Fibroblast of pulmonary artery (primary cell): ENCODE measurements at regions not wholly inside any gene's neighbourhood (a gene's known extent, or its start where the extent isn't known, plus 50 kb on each side); places are given as distances from the start of the nearest gene placed in this dataset.

Experiments used
- DNase-seq: peaks from one replicate; pipeline ENCODE4 v3.0.0-alpha.2; 2010; ENCODE audit warnings: low read depth
- H3K4me3 ChIP-seq: replicated peaks from 2 replicates; pipeline ENCODE4 v1.5.1; 2011; ENCODE audit warnings: low read depth, mild to moderate bottlenecking, control low read depth, low read length, moderate library complexity
- CTCF ChIP-seq: IDR thresholded peaks from 2 replicates; pipeline ENCODE4 v1.5.1; 2011; ENCODE audit warnings: mild to moderate bottlenecking, control low read depth, low read length, inconsistent platforms; ENCODE audit errors: missing control alignments

- no peak for DNase-seq
- no peak for TF ChIP-seq CTCF
- no peak overlapping the region for H3K4me3 ChIP-seq
These were observed 622.9 kb upstream of the ADGRL4 start for GRCh38 chr1:79629414-79629813.

DNA sequence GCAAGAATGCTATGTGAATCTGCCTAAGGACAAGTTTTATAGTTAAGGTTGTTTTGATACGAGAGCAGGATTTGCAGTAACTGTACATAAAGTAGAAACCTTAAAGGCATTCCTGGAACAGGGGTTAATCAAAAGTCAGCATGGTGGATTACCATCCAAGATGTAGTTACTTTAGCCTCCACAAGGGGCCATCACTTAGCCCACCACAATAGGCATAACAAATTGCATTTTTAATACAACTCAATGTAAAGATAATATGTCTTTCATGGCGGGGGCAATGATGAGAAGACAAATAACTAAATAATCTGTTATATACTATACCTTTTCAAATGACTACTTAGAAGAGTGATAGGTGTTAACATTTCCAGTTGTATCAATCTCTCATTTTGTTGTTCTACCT, 611.2 kb upstream of the ADGRL4 start:
- peak; percentile 41 for TF ChIP-seq CTCF
- peak; percentile 7 for DNase-seq
- H3K4me3 ChIP-seq, result no peak overlapping the region

- TF ChIP-seq CTCF, result no peak
- H3K4me3 ChIP-seq, result no peak overlapping the region
- DNase-seq, result peak; percentile 6
These were observed 608.2 kb upstream of the ADGRL4 start for GRCh38 chr1:79614762-79615161.

- no peak overlapping the region for H3K4me3 ChIP-seq
- no peak for TF ChIP-seq CTCF
- DNase-seq, result no peak
These were observed 607.6 kb upstream of the ADGRL4 start for GRCh38 chr1:79614106-79614505.

GRCh38 chr1:79613046-79613445, 606.5 kb upstream of the ADGRL4 start:
- no peak for DNase-seq
- no peak overlapping the region for H3K4me3 ChIP-seq
- no peak for TF ChIP-seq CTCF

DNA sequence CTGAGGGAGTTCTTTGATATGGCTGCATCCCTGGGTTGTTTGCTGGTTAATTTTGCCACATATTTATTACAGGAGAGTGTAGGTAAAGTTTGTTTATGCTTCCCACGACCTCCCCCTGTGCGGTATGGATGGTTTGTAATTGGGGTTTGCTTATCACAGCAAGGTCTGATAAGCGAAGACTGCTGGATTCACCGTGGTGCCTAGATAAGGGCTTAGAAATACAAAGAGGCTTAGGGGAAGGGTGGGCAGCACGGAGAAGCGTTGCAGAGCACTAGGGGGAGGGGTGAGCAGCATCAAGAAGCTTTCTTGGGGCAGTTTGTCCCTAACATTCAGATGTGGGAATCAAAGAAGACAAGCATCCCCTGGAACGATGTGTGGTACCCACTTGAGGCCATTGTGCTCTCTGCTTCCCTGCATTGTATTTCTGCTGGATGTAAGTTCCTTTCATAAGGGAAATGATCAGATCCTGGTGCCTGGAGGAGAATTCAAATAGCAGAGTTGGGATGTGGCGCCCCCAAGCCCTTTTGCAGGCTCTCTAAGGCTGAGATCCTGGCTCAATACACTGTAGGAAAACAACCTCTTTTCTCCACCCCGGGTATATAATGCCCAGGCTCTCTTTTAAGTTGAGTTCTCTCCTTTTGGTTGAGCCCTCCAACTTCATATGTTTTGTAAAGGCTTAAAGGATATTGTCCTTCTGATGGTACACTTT, 598.1 kb upstream of the ADGRL4 start:
- TF ChIP-seq CTCF, result no peak
- no peak for DNase-seq
- no peak overlapping the region for H3K4me3 ChIP-seq

DNA sequence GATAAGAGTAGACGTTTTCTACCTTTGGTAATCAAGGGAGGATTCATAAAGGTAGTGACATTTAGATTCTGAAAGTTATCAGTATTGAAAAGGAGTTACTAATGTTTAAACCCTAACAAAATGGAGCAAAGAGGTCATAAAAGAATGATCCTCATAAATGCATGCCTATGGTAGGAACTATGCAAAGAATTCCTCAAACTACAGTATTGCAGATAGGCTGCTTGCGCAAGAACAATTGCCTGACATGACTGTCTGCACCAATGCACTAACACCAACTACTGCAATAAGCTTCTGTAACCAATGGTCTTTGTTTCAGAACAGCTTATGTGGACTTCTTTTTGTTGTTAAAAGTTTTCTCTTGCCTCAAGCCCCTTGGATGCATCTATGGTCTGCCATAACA, 597.3 kb upstream of the ADGRL4 start:
- H3K4me3 ChIP-seq, result no peak overlapping the region
- DNase-seq, result peak; percentile 86
- TF ChIP-seq CTCF, result no peak
